Neuronal stem cell (in vitro differentiated cells): ENCODE measurements at regions not wholly inside any gene's neighbourhood (a gene's known extent, or its start where the extent isn't known, plus 50 kb on each side); places are given as distances from the start of the nearest gene placed in this dataset.
A peak's percentile ranks its signal among the peaks of the same experiment; 100 is the strongest.
"Not testable (repeated sequence)": the region's sequence is repeated elsewhere in the genome, so short reads cannot be mapped to it uniquely, and the experiment has no call there.

ENCODE experiments used
- DNase-seq: peaks from one replicate; pipeline ENCODE4 v3.0.0-alpha.2; 2013; ENCODE audit warnings: low spot score
- H2AFZ ChIP-seq: one replicate; pipeline ENCODE4 v1.6.1; 2013; ENCODE audit warnings: mild to moderate bottlenecking, low read length, inconsistent platforms
- H2AK5ac ChIP-seq: 2 replicates; pipeline ENCODE4 v1.6.1; 2013; ENCODE audit warnings: low read depth, mild to moderate bottlenecking, inconsistent platforms, low read length, moderate library complexity, mixed read lengths
- H2BK120ac ChIP-seq: 2 replicates; pipeline ENCODE4 v1.6.1; 2013; ENCODE audit warnings: low read depth, mild to moderate bottlenecking, inconsistent platforms, low read length, moderate library complexity, mixed read lengths
- H2BK12ac ChIP-seq: one replicate; pipeline ENCODE4 v1.6.1; 2013; ENCODE audit warnings: low read length, inconsistent platforms
- H2BK15ac ChIP-seq: 2 replicates; pipeline ENCODE4 v1.6.1; 2013; ENCODE audit warnings: mild to moderate bottlenecking, low read length, inconsistent platforms, mixed read lengths
- H2BK5ac ChIP-seq: one replicate; pipeline ENCODE4 v1.6.1; 2013; ENCODE audit warnings: inconsistent platforms, mild to moderate bottlenecking, low read length, moderate library complexity
- H3K14ac ChIP-seq: one replicate; pipeline ENCODE4 v1.6.1; 2013; ENCODE audit warnings: low read length, inconsistent platforms
- H3K18ac ChIP-seq: 2 replicates; pipeline ENCODE4 v1.6.1; 2013; ENCODE audit warnings: low read length, inconsistent platforms
- H3K23ac ChIP-seq: 2 replicates; pipeline ENCODE4 v1.6.1; 2013; ENCODE audit warnings: low read depth, mild to moderate bottlenecking, mixed read lengths, low read length, inconsistent platforms; ENCODE audit not compliant: poor library complexity
- H3K27ac ChIP-seq: replicated peaks from 3 replicates; pipeline ENCODE4 v1.5.1; 2013; ENCODE audit warnings: low read length, inconsistent platforms
- H3K27me3 ChIP-seq, 3 experiments: 2 replicates each; pipeline ENCODE4 v1.6.1; 2013; ENCODE audit warnings: low read length in 3 of 3, mild to moderate bottlenecking in 2 of 3, inconsistent platforms in 1 of 3, low read depth in 1 of 3, mixed read lengths in 1 of 3, moderate library complexity in 1 of 3; ENCODE audit not compliant: control insufficient read depth in 3 of 3, insufficient read depth in 3 of 3
- H3K36me3 ChIP-seq, 2 donors: replicated peaks in 1 of 2; 2 replicates each; pipeline ENCODE4 v1.6.1; 2013; ENCODE audit warnings: low read length in 2 of 2; ENCODE audit not compliant: control insufficient read depth in 2 of 2, insufficient read depth in 2 of 2
- H3K4ac ChIP-seq: 2 replicates; pipeline ENCODE4 v1.6.1; 2013; ENCODE audit warnings: inconsistent platforms, mild to moderate bottlenecking, low read length, moderate library complexity
- H3K4me1 ChIP-seq, 2 donors: 1 replicate in 1 of 2; 2 replicates in 1 of 2; pipeline ENCODE4 v1.6.1; 2013; ENCODE audit warnings: low read length in 2 of 2, low read depth in 1 of 2; ENCODE audit not compliant: control insufficient read depth in 2 of 2, insufficient read depth in 1 of 2
- H3K4me2 ChIP-seq: one replicate; pipeline ENCODE4 v1.6.1; 2013; ENCODE audit warnings: mild to moderate bottlenecking, low read length, inconsistent platforms; ENCODE audit not compliant: insufficient read depth, poor library complexity, severe bottlenecking
- H3K4me3 ChIP-seq, 2 donors: 2 replicates each; pipeline ENCODE4 v1.5.1; 2013; ENCODE audit warnings: low read length in 2 of 2, mild to moderate bottlenecking in 2 of 2, inconsistent platforms in 1 of 2, moderate library complexity in 1 of 2
- H3K79me1 ChIP-seq: one replicate; pipeline ENCODE4 v1.6.1; 2013; ENCODE audit warnings: low read depth, mild to moderate bottlenecking, inconsistent platforms, low read length, moderate library complexity
- H3K9ac ChIP-seq: one replicate; pipeline ENCODE4 v1.6.1; 2013; ENCODE audit warnings: mild to moderate bottlenecking, low read depth, low read length, inconsistent platforms; ENCODE audit not compliant: poor library complexity
- H3K9me3 ChIP-seq, 2 donors: replicated peaks in 1 of 2; 2 replicates each; pipeline versions ENCODE3 to v1.6.1; 2013; ENCODE audit warnings: low read length in 2 of 2, mild to moderate bottlenecking in 2 of 2, inconsistent platforms in 1 of 2, low read depth in 1 of 2, mixed read lengths in 1 of 2, moderate library complexity in 1 of 2; ENCODE audit not compliant: control insufficient read depth in 2 of 2, insufficient read depth in 1 of 2
- H4K8ac ChIP-seq: one replicate; pipeline ENCODE4 v1.6.1; 2013; ENCODE audit warnings: low read depth, mild to moderate bottlenecking, inconsistent platforms, low read length, moderate library complexity
- H4K91ac ChIP-seq: one replicate; pipeline ENCODE4 v1.6.1; 2013; ENCODE audit warnings: low read length, low read depth, mild to moderate bottlenecking, inconsistent platforms; ENCODE audit not compliant: poor library complexity
- WGBS, 2 donors: extraction: QIAGEN DNeasy Blood & Tissue Kit; methylation state at CpG; one replicate each; pipeline ENCODE4 v1.1.7; 2013; ENCODE audit warnings: missing lambda C conversion rate in 2 of 2, mixed read lengths in 1 of 2; ENCODE audit not compliant: insufficient read length in 2 of 2, insufficient replicate concordance in 1 of 2; ENCODE audit errors: extremely low coverage in 2 of 2; 5-methylcytosine and 5-hydroxymethylcytosine counted together

GRCh38 chr2:128602699-128603101 is 284.0 kb upstream of the HS6ST1 start:
- H2AK5ac ChIP-seq, result peak overlapping the region; percentile 38
- peak overlapping the region; percentile 12 for H2BK15ac ChIP-seq
- no peaks in the 10 kb centered on the region for H3K27me3 ChIP-seq
- H2BK120ac ChIP-seq, result no peak overlapping the region
- H3K79me1 ChIP-seq, result no peaks in the 10 kb centered on the region
- no peak overlapping the region for H3K14ac ChIP-seq
- H3K27ac ChIP-seq, result no peak overlapping the region
- WGBS, 2 donors, result no CpG with 5 or more reads among the region's 14 CpGs
- peaks cover 0 to 19% of the 10 kb centered on the region in 2 donors for H3K4me1 ChIP-seq
- no peaks in the 10 kb centered on the region for H3K9me3 ChIP-seq
- H3K18ac ChIP-seq, result peak overlapping the region; percentile 46
- no peak overlapping the region for H4K8ac ChIP-seq
- H3K4me2 ChIP-seq, result no peak overlapping the region
- H4K91ac ChIP-seq, result no peak overlapping the region
- no peak overlapping the region for H2BK5ac ChIP-seq
- no peak overlapping the region for H3K9ac ChIP-seq
- H2BK12ac ChIP-seq, result peak overlapping the region; percentile 80
- peak overlapping the region; percentile 5 for H2AFZ ChIP-seq
- no peak overlapping the region for H3K4ac ChIP-seq
- H3K4me3 ChIP-seq, result no peak overlapping the region
- H3K23ac ChIP-seq, result no peak overlapping the region
- H3K36me3 ChIP-seq, result no peaks in the 10 kb centered on the region
- DNase-seq, result no peak

GRCh38 chr2:128603411-128603924 is 284.8 kb upstream of the HS6ST1 start:
- no peak overlapping the region for H3K4me3 ChIP-seq
- no CpG with 5 or more reads among the region's 14 CpGs for WGBS, 2 donors
- peak overlapping the region; percentile 23 for H3K18ac ChIP-seq
- no peak overlapping the region for H2BK5ac ChIP-seq
- no peak overlapping the region for H3K4me2 ChIP-seq
- no peak overlapping the region for H3K4ac ChIP-seq
- H3K23ac ChIP-seq, result no peak overlapping the region
- no peak overlapping the region for H3K9ac ChIP-seq
- H2BK12ac ChIP-seq, result no peak overlapping the region
- no peaks in the 10 kb centered on the region for H3K36me3 ChIP-seq
- H3K9me3 ChIP-seq, result no peaks in the 10 kb centered on the region
- H4K91ac ChIP-seq, result no peak overlapping the region
- H3K79me1 ChIP-seq, result no peaks in the 10 kb centered on the region
- H3K27me3 ChIP-seq, result no peaks in the 10 kb centered on the region
- H3K27ac ChIP-seq, result no peak overlapping the region
- no peak overlapping the region for H2AK5ac ChIP-seq
- H4K8ac ChIP-seq, result no peak overlapping the region
- H2BK15ac ChIP-seq, result no peak overlapping the region
- peak overlapping the region; percentile 5 for H2AFZ ChIP-seq
- H3K4me1 ChIP-seq, result peaks cover 0 to 17% of the 10 kb centered on the region in 2 donors
- no peak overlapping the region for H3K14ac ChIP-seq
- DNase-seq, result no peak
- no peak overlapping the region for H2BK120ac ChIP-seq

- Histone ChIP-seq H3K9ac (peak overlapping the region; percentile 5), H2BK120ac (no peak overlapping the region), H2BK5ac (no peak overlapping the region), H3K27ac (no peak overlapping the region), H2BK15ac (no peak overlapping the region), H2AFZ (no peak overlapping the region), H3K4me3 (no peak overlapping the region), H4K8ac (no peak overlapping the region), H3K27me3 (no peaks in the 10 kb centered on the region), H3K4me1 (peaks cover 0 to 17% of the 10 kb centered on the region in 2 donors), H4K91ac (no peak overlapping the region), H3K9me3 (no peaks in the 10 kb centered on the region), H3K14ac (peak overlapping the region; percentile 40), H3K4ac (no peak overlapping the region), H3K23ac (no peak overlapping the region), H3K4me2 (no peak overlapping the region), H2AK5ac (peak overlapping the region; percentile 40), H3K36me3 (no peaks in the 10 kb centered on the region), H2BK12ac (no peak overlapping the region), H3K79me1 (no peaks in the 10 kb centered on the region), H3K18ac (peak overlapping the region; percentile 60)
- WGBS, 2 donors, result no CpG with 5 or more reads among the region's 2 CpGs
- DNase-seq, result no peak
These were observed 285.4 kb upstream of the HS6ST1 start for GRCh38 chr2:128604045-128604444.

DNA sequence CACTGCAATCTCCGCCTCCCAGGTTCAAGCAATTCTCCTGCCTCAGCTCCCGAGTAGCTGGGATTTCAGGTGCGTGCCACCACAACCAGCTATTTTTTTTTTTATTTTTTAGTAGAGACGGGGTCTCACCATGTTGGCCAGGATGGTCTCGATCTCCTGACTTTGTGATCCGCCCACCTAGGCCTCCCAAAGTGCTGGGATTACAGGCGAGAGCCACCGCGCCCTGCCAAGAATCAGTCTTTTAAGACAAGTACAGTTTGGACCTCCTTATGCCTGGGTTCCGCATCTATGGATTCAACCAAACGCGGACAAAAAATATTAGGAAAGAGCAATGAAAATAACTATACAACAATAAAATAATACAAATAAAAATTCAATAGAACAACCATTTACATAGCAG is 285.9 kb upstream of the HS6ST1 start:
- H3K23ac ChIP-seq, H2AK5ac ChIP-seq, H2BK5ac ChIP-seq, H2BK120ac ChIP-seq, H3K36me3 ChIP-seq, H3K4ac ChIP-seq, H3K27ac ChIP-seq, H3K18ac ChIP-seq, DNase-seq, H3K14ac ChIP-seq, H3K27me3 ChIP-seq, H2BK15ac ChIP-seq, H3K9me3 ChIP-seq, H3K4me3 ChIP-seq, H3K79me1 ChIP-seq, H2AFZ ChIP-seq, H3K4me2 ChIP-seq, H4K91ac ChIP-seq, H4K8ac ChIP-seq, H2BK12ac ChIP-seq, H3K9ac ChIP-seq: not testable (repeated sequence)
- H3K4me1 ChIP-seq, result peaks cover 0 to 17% of the 10 kb centered on the region in 2 donors
- no CpG with 5 or more reads among the region's 12 CpGs for WGBS, 2 donors
